ENCODE measurements at regions not wholly inside any gene's neighbourhood (a gene's known extent, or its start where the extent isn't known, plus 50 kb on each side); places are given as distances from the start of the nearest gene placed in this dataset.

- Histone ChIP-seq H3K27me3 (ENCODE audit: insufficient read depth, low read depth, low read length) (no peaks in the 10 kb centered on the region), H3K9ac (ENCODE audit: low read length) (no peak overlapping the region), H3K36me3 (ENCODE audit: insufficient read depth, low read length) (no peaks in the 10 kb centered on the region), H4K20me1 (ENCODE audit: insufficient read depth) (no peaks in the 10 kb centered on the region), H3F3A (ENCODE audit: insufficient read depth, low read length, poor library complexity, severe bottlenecking) (no peaks in the 10 kb centered on the region), H3K79me2 (replicated peaks; ENCODE audit: insufficient read depth, low read length) (no peaks in the 10 kb centered on the region), H3K4me3 (ENCODE audit: low read length) (no peak overlapping the region), H3K9me3 (ENCODE audit: low read length) (no peaks in the 10 kb centered on the region), H2AFZ (ENCODE audit: low read depth, low read length) (no peak overlapping the region), H3K9me2 (ENCODE audit: insufficient read depth, low read length) (no peaks in the 10 kb centered on the region), H3K27ac (ENCODE audit: low read length) (no peak overlapping the region), H3K4me2 (ENCODE audit: low read length) (no peak overlapping the region)
- TF ChIP-seq MXI1 (conservative IDR thresholded peaks at IDR 0.05; ENCODE audit: poor library complexity, severe bottlenecking) (no peak), EP300 (conservative IDR thresholded peaks at IDR 0.05; ENCODE audit: poor library complexity, severe bottlenecking) (no peak)
Observed at GRCh38 chr6:53408826-53409225, 60.1 kb upstream of the ELOVL5 start.

- Histone ChIP-seq H3F3A (ENCODE audit: insufficient read depth, low read length, poor library complexity, severe bottlenecking) (no peaks in the 10 kb centered on the region), H3K9me3 (ENCODE audit: low read length) (no peaks in the 10 kb centered on the region), H3K9ac (ENCODE audit: low read length) (no peak overlapping the region), H3K9me2 (ENCODE audit: insufficient read depth, low read length) (no peaks in the 10 kb centered on the region), H4K20me1 (ENCODE audit: insufficient read depth) (no peaks in the 10 kb centered on the region), H3K27me3 (ENCODE audit: insufficient read depth, low read depth, low read length) (no peaks in the 10 kb centered on the region), H3K4me3 (ENCODE audit: low read length) (no peak overlapping the region), H3K36me3 (ENCODE audit: insufficient read depth, low read length) (no peaks in the 10 kb centered on the region), H3K4me2 (ENCODE audit: low read length) (no peak overlapping the region), H3K27ac (ENCODE audit: low read length) (no peak overlapping the region), H2AFZ (ENCODE audit: low read depth, low read length) (no peak overlapping the region), H3K79me2 (replicated peaks; ENCODE audit: insufficient read depth, low read length) (no peaks in the 10 kb centered on the region)
- TF ChIP-seq SMC3 (conservative IDR thresholded peaks at IDR 0.05; ENCODE audit: poor library complexity) (no peak), CTCF (IDR thresholded peaks at IDR 0.05; ENCODE audit: poor library complexity, severe bottlenecking) (no peak), EZH2 (IDR thresholded peaks at IDR 0.05; ENCODE audit: borderline replicate concordance, insufficient read depth, low read length, poor library complexity, severe bottlenecking) (no peak), MXI1 (conservative IDR thresholded peaks at IDR 0.05; ENCODE audit: poor library complexity, severe bottlenecking) (no peak), POLR2AphosphoS5 (IDR thresholded peaks at IDR 0.05) (no peak), EP300 (conservative IDR thresholded peaks at IDR 0.05; ENCODE audit: poor library complexity, severe bottlenecking) (no peak), RAD21 (conservative IDR thresholded peaks at IDR 0.05) (no peak), REST (IDR thresholded peaks at IDR 0.05; ENCODE audit: borderline replicate concordance) (no peak)
Observed at GRCh38 chr6:53399027-53399344, 50.2 kb upstream of the ELOVL5 start.

All from neural cell (in vitro differentiated cells).